Panc1 (cell line): ENCODE measurements at regions not wholly inside any gene's neighbourhood (a gene's known extent, or its start where the extent isn't known, plus 50 kb on each side); places are given as distances from the start of the nearest gene placed in this dataset.

Experiments
- ATAC-seq: fragments of 200-7000 bp; cut with Tn5 transposase; 2 replicates; pipeline ENCODE4 v1.9.1; 2020; ENCODE audit warnings: mild to moderate bottlenecking, moderate library complexity
- BruUV-seq: library from RNA; stranded (reverse); fragments of 400-500 nt; replicated peaks from 2 replicates; lab custom pipeline; 2021; lab: Mats Ljungman, UMichigan
- CTCF ChIA-PET: fragments of 300-600 bp; sonication (Branson Sonifier 250); formaldehyde crosslinking; loops from one replicate; lab custom pipeline; 2022; ENCODE audit warnings: antibody characterized with exemption; lab: Charles Lee
- POLR2A ChIA-PET: fragments of 300-600 bp; sonication (Branson Sonifier 250); formaldehyde crosslinking; loops from one replicate; lab custom pipeline; 2022; ENCODE audit warnings: antibody characterized with exemption; lab: Charles Lee
- DNase-seq: peaks from one replicate; pipeline ENCODE4 v3.0.0-alpha.2; 2010; ENCODE audit warnings: low read depth, low spot score
- H3K27ac ChIP-seq: 2 replicates; pipeline ENCODE4 v1.5.1; 2011; ENCODE audit warnings: mild to moderate bottlenecking, low read length, inconsistent platforms
- H3K27me3 ChIP-seq: fragments of 200-500 bp; sonication (Bioruptor generic); 2 replicates; pipeline ENCODE4 v1.6.0; 2014; ENCODE audit warnings: low read length, inconsistent platforms; ENCODE audit not compliant: control insufficient read depth, insufficient read depth
- H3K36me3 ChIP-seq: fragments of 200-500 bp; sonication (Bioruptor generic); 2 replicates; pipeline ENCODE4 v1.5.1; 2014; ENCODE audit warnings: inconsistent platforms, mild to moderate bottlenecking, low read length, moderate library complexity; ENCODE audit not compliant: control insufficient read depth, insufficient read depth
- H3K4me1 ChIP-seq: 2 replicates; pipeline ENCODE4 v1.5.1; 2011; ENCODE audit warnings: inconsistent platforms, mild to moderate bottlenecking, low read length, moderate library complexity; ENCODE audit not compliant: control insufficient read depth, insufficient read depth
- H3K4me3 ChIP-seq, 2 experiments: 2 replicates each; pipeline ENCODE4 v1.5.1; 2011 to 2012; ENCODE audit warnings: low read depth in 2 of 2, low read length in 2 of 2, mild to moderate bottlenecking in 2 of 2, inconsistent platforms in 1 of 2, moderate library complexity in 1 of 2
- H3K9me3 ChIP-seq: fragments of 200-500 bp; sonication (Bioruptor generic); 2 replicates; pipeline ENCODE4 v1.5.1; 2014; ENCODE audit warnings: low read depth, mild to moderate bottlenecking, inconsistent platforms, low read length, moderate library complexity; ENCODE audit not compliant: control insufficient read depth, insufficient read depth
- POLR2AphosphoS5 ChIP-seq: IDR thresholded peaks from 2 replicates; pipeline ENCODE4 v1.6.1; 2012; ENCODE audit warnings: mild to moderate bottlenecking, low read depth, low read length, moderate library complexity
- SIN3A ChIP-seq: IDR thresholded peaks from 2 replicates; pipeline ENCODE4 v1.6.1; 2012; ENCODE audit warnings: low read depth, mild to moderate bottlenecking, low read length, moderate library complexity, borderline replicate concordance; ENCODE audit not compliant: insufficient read depth
- TCF7L2 ChIP-seq: IDR thresholded peaks from 2 replicates; pipeline ENCODE4 v1.6.1; 2011; ENCODE audit warnings: mild to moderate bottlenecking, low read depth, low read length, inconsistent platforms
- in situ Hi-C: cut with HindIII; loops from 2 replicates; pipeline ENCODE4 v1.10.0; 2016; ENCODE audit warnings: low sequenced_read_pairs, low pct_unique_long_range_greater_than_20kb
- intact Hi-C: fragments of 100-400 bp; cut with micrococcal nuclease; formaldehyde crosslinking; loops from one replicate; pipeline ENCODE4 v1.10.0; 2022; ENCODE audit not compliant: unreplicated experiment
- TF ChIP-seq, protein P1 (sequence below), 2 experiments: IDR thresholded peaks; 2 replicates each; pipeline ENCODE4 v1.6.1; 2011 to 2012; ENCODE audit warnings: low read depth in 2 of 2, control low read depth in 1 of 2, low read length in 1 of 2, mild to moderate bottlenecking in 1 of 2, moderate library complexity in 1 of 2; ENCODE audit not compliant: insufficient read depth in 1 of 2
- TF ChIP-seq, protein P2 (sequence below): fragments of 450-650 bp; IDR thresholded peaks from 2 replicates; pipeline ENCODE4 v1.5.1; 2017; ENCODE audit warnings: mild to moderate bottlenecking

DNA sequence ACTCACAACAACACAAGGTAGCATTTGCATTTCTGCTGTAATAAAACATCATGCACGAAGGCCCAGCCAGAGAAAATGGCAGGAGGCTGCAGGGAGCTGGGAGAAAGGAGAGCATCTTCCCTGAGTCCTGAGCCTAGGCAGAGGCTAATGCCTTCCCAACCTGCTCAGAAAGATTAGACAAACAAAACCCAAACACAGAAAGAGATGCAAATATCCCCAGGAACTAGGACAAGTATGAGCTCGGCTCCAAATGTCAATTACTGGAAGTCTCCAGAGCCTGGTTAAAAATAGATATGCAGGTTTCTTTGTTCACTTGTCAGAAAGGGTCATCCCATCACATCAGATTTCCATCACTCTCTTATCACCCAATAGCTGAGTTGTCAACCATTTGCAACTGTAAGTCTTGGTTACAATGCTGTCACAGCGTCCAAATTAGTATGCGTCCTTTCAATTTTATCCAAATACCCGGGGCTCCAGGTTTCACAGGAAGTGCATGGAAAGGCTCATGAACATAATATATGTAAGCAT lies 316.5 kb upstream of the CELF2 start:
- intact Hi-C loops, result no loop called here

GRCh38 chr10:10702211-10702610 lies 315.5 kb upstream of the CELF2 start:
- intact Hi-C loops (no loop called here), in situ Hi-C loops (no loop called here)
- Histone ChIP-seq H3K27me3 (no peaks in the 10 kb centered on the region), H3K9me3 (no peaks in the 10 kb centered on the region), H3K36me3 (no peaks in the 10 kb centered on the region), H3K27ac (no peak overlapping the region), H3K4me3 (no peak overlapping the region), H3K4me1 (no peaks in the 10 kb centered on the region)
- no TSS peak for BruUV-seq
- ChIA-PET CTCF (no interaction called here), POLR2A (no interaction called here)
- ATAC-seq (no peak), DNase-seq (no peak)
- TF ChIP-seq, protein P1, sequence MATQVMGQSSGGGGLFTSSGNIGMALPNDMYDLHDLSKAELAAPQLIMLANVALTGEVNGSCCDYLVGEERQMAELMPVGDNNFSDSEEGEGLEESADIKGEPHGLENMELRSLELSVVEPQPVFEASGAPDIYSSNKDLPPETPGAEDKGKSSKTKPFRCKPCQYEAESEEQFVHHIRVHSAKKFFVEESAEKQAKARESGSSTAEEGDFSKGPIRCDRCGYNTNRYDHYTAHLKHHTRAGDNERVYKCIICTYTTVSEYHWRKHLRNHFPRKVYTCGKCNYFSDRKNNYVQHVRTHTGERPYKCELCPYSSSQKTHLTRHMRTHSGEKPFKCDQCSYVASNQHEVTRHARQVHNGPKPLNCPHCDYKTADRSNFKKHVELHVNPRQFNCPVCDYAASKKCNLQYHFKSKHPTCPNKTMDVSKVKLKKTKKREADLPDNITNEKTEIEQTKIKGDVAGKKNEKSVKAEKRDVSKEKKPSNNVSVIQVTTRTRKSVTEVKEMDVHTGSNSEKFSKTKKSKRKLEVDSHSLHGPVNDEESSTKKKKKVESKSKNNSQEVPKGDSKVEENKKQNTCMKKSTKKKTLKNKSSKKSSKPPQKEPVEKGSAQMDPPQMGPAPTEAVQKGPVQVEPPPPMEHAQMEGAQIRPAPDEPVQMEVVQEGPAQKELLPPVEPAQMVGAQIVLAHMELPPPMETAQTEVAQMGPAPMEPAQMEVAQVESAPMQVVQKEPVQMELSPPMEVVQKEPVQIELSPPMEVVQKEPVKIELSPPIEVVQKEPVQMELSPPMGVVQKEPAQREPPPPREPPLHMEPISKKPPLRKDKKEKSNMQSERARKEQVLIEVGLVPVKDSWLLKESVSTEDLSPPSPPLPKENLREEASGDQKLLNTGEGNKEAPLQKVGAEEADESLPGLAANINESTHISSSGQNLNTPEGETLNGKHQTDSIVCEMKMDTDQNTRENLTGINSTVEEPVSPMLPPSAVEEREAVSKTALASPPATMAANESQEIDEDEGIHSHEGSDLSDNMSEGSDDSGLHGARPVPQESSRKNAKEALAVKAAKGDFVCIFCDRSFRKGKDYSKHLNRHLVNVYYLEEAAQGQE (IDR thresholded peaks at IDR 0.05; ENCODE audit: insufficient read depth in 1 of 2, low read depth in 2 of 2, low read length in 1 of 2), result no peak

More for the DNA sequence above, 316.5 kb upstream of the CELF2 start:
- Histone ChIP-seq H3K27ac (no peak overlapping the region), H3K4me3 (no peak overlapping the region), H3K36me3 (no peaks in the 10 kb centered on the region), H3K4me1 (no peaks in the 10 kb centered on the region), H3K27me3 (no peaks in the 10 kb centered on the region), H3K9me3 (no peaks in the 10 kb centered on the region)
- DNase-seq, result no peak
- in situ Hi-C loops, result no loop called here
- no TSS peak for BruUV-seq
- ATAC-seq, result no peak
- TF ChIP-seq POLR2AphosphoS5, result no peak
- TF ChIP-seq, protein P2, sequence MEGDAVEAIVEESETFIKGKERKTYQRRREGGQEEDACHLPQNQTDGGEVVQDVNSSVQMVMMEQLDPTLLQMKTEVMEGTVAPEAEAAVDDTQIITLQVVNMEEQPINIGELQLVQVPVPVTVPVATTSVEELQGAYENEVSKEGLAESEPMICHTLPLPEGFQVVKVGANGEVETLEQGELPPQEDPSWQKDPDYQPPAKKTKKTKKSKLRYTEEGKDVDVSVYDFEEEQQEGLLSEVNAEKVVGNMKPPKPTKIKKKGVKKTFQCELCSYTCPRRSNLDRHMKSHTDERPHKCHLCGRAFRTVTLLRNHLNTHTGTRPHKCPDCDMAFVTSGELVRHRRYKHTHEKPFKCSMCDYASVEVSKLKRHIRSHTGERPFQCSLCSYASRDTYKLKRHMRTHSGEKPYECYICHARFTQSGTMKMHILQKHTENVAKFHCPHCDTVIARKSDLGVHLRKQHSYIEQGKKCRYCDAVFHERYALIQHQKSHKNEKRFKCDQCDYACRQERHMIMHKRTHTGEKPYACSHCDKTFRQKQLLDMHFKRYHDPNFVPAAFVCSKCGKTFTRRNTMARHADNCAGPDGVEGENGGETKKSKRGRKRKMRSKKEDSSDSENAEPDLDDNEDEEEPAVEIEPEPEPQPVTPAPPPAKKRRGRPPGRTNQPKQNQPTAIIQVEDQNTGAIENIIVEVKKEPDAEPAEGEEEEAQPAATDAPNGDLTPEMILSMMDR, result no peak
- no peak for TF ChIP-seq SIN3A
- TF ChIP-seq, protein P1 (IDR thresholded peaks at IDR 0.05; ENCODE audit: insufficient read depth in 1 of 2, low read depth in 2 of 2, low read length in 1 of 2), result no peak
- TF ChIP-seq TCF7L2, result no peak
- ChIA-PET CTCF (no interaction called here), POLR2A (no interaction called here)
